ENCODE measurements at regions not wholly inside any gene's neighbourhood (a gene's known extent, or its start where the extent isn't known, plus 50 kb on each side); places are given as distances from the start of the nearest gene placed in this dataset.
"Not testable (repeated sequence)": the region's sequence is repeated elsewhere in the genome, so short reads cannot be mapped to it uniquely, and the experiment has no call there.

- TF ChIP-seq EZH2 (IDR thresholded peaks at IDR 0.05; ENCODE audit: insufficient read depth, poor library complexity, severe bottlenecking); EZH2phosphoT487 (IDR thresholded peaks at IDR 0.05; ENCODE audit: insufficient read depth, low read depth): not testable (repeated sequence)
Observed at GRCh38 chr22:10710923-10711322, 4817.1 kb upstream of the OR11H1 start.

Data from GM23248 (cell line).